Activated CD4-positive, alpha-beta T cell treated with anti-CD3 and anti-CD28 coated beads for 36 hours (primary cell): ENCODE measurements at regions not wholly inside any gene's neighbourhood (a gene's known extent, or its start where the extent isn't known, plus 50 kb on each side); places are given as distances from the start of the nearest gene placed in this dataset.

Source experiments
- ATAC-seq: fragments of 200-7000 bp; cut with Tn5 transposase; one replicate; pipeline ENCODE4 v1.10.0; 2021; ENCODE audit warnings: mild to moderate bottlenecking, moderate library complexity
- CTCF ChIA-PET: fragments of 350-600 bp; sonication (Branson Sonifier 250); formaldehyde crosslinking; loops from one replicate; lab custom pipeline; 2021; ENCODE audit warnings: antibody characterized with exemption; lab: Charles Lee
- POLR2A ChIA-PET: fragments of 350-600 bp; sonication (Branson Sonifier 250); formaldehyde crosslinking; loops from one replicate; lab custom pipeline; 2021; ENCODE audit warnings: antibody characterized with exemption, inconsistent platforms; lab: Charles Lee
- DNase-seq: peaks from one replicate; pipeline ENCODE4 v3.0.0-alpha.2; 2020
- H3K27ac Mint-ChIP-seq: one replicate; pipeline ENCODE4 v1.8.0; 2021; ENCODE audit warnings: mixed read lengths
- H3K27me3 Mint-ChIP-seq: one replicate; pipeline ENCODE4 v1.8.0; 2021; ENCODE audit warnings: mixed read lengths
- H3K36me3 Mint-ChIP-seq: one replicate; pipeline ENCODE4 v1.8.0; 2021; ENCODE audit warnings: low read depth, mixed read lengths
- H3K4me1 Mint-ChIP-seq: one replicate; pipeline ENCODE4 v1.8.0; 2021; ENCODE audit warnings: mixed read lengths
- H3K4me3 Mint-ChIP-seq: one replicate; pipeline ENCODE4 v1.8.0; 2021; ENCODE audit warnings: mild to moderate bottlenecking, moderate library complexity, mixed read lengths
- H3K9me3 Mint-ChIP-seq: one replicate; pipeline ENCODE4 v1.8.0; 2021; ENCODE audit warnings: low read depth, mixed read lengths
- intact Hi-C, 2 experiments: fragments of 100-400 bp; cut with DNase I in 1 of 2; cut with micrococcal nuclease in 1 of 2; formaldehyde crosslinking; loops; one replicate each; pipeline versions ENCODE4 v1.14.2 to v1.15.1; 2022 to 2024; cut with DNase I, micrococcal nuclease

DNA sequence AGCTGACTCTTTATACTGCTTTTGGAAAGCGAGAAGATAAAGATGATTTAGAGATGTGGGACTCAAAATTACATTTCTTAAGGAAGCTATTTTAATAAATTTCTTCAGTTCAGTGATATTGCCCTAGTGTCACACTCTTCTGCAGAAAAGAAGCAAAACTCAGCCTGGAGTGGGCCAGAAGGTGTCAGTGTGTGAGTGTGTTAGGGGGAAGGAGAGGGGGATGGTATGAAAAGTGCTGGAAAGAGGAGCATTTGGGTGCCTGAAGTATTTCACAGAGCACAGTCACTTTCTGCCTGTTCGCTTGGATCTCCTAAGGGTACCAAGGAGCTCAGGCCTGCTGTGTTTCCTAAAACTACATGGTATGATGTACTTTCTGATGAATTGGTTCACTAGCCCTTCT lies 84.5 kb upstream of the FRY start:
- Mint-ChIP-seq H3K27me3 (peaks cover 2% of the 10 kb centered on the region), H3K36me3 (no peaks in the 10 kb centered on the region), H3K4me3 (no peak overlapping the region), H3K4me1 (peaks cover 7% of the 10 kb centered on the region), H3K27ac (no peak overlapping the region), H3K9me3 (no peaks in the 10 kb centered on the region)
- no peak for ATAC-seq
- no peak for DNase-seq
- POLR2A ChIA-PET = no interaction called here
- intact Hi-C loops = no loop called here
- CTCF ChIA-PET = no interaction called here

DNA sequence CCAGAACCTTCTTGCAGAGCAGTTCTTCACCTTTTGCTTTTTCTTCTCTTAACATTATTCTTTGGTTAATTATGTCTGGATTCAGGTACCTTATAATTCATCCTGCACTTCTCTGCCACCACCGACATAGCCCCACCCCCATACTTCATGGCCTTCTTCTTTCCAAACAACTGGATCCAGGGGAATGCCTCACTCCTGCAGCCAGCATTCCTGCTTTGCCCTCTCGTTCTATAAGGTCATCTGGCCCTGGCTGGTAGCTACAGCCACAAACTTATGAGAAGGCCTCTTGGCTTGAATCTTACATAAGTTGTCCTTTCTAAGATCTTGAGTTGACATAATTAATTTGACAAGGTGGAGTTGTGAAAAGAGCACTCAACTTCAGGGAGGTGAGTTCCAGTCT lies 84.1 kb upstream of the FRY start:
- ATAC-seq (no peak), DNase-seq (no peak)
- Mint-ChIP-seq H3K4me1 (peaks cover 7% of the 10 kb centered on the region), H3K9me3 (no peaks in the 10 kb centered on the region), H3K36me3 (no peaks in the 10 kb centered on the region), H3K4me3 (no peak overlapping the region), H3K27ac (no peak overlapping the region), H3K27me3 (peaks cover 2% of the 10 kb centered on the region)
- intact Hi-C loops = no loop called here
- ChIA-PET POLR2A (no interaction called here), CTCF (no interaction called here)

DNA sequence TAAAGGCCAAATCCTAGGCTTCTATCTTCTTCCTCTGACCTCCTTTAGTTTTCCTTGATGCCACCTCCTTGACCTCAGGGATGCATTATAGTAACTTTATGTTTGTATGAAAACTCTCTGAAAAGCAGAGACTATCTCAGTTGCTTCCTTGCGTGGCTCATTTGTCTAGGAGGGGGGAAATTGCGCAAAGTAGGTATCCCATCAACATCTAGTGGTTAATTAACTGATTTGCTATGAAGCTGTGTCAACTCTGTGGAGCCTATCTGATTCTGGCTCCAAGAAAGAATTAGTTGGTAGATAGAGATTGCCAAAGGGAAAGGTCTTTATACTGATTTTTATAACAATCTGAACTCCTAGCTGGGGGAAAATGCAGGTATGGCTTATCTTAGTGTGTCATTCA lies 82.1 kb upstream of the FRY start:
- Mint-ChIP-seq H3K4me1 (peaks cover 7% of the 10 kb centered on the region), H3K4me3 (no peak overlapping the region), H3K27ac (no peak overlapping the region), H3K36me3 (no peaks in the 10 kb centered on the region), H3K9me3 (no peaks in the 10 kb centered on the region), H3K27me3 (peaks cover 2% of the 10 kb centered on the region)
- intact Hi-C loops = no loop called here
- CTCF ChIA-PET = no interaction called here
- ATAC-seq = no peak
- POLR2A ChIA-PET = no interaction called here
- no peak for DNase-seq

DNA sequence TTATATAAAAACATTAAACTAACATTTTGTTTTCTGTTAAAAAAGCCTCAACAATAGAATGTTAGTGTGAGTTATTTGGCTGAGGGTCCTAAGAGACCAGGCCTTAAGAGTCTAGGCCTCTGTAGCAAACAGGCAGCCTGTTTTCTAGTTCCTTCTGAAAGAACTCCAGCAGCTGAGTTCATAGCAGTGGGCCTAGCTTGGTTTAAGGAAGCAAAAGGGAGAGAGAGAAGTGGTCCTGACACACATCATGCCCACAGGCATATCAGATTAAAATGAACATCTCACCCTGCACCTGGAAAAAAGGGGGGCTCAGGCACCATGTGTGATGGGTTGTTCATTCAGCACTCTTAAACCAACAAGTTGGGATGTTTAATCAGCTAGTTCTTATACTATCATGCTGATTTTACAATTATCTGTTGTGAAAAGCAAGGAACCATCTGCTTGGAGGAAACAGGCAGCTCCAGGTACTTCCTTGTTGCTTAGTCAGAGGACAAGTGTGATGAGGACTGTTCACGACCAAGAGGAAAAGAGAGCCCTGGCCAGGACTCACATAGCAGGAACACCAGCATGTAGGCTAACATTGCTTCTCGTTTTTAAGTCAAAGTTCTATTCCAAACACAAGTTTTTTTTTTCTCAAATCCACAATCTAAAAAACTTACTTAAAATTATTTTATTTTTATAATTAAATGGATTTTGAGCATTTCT lies 81.3 kb upstream of the FRY start:
- H3K4me1 Mint-ChIP-seq = peaks cover 7% of the 10 kb centered on the region
- no peaks in the 10 kb centered on the region for H3K27me3 Mint-ChIP-seq
- no peaks in the 10 kb centered on the region for H3K36me3 Mint-ChIP-seq
- CTCF ChIA-PET = interaction anchor here (0.7 kb wide), 1 partner anchor 219 kb away, joined by 3 read pairs; no protein-coding TSS in a partner anchor
- DNase-seq (no peak), ATAC-seq (no peak)
- H3K27ac Mint-ChIP-seq = no peak overlapping the region
- no peak overlapping the region for H3K4me3 Mint-ChIP-seq
- intact Hi-C loops = no loop called here
- no peaks in the 10 kb centered on the region for H3K9me3 Mint-ChIP-seq
- POLR2A ChIA-PET = no interaction called here

DNA sequence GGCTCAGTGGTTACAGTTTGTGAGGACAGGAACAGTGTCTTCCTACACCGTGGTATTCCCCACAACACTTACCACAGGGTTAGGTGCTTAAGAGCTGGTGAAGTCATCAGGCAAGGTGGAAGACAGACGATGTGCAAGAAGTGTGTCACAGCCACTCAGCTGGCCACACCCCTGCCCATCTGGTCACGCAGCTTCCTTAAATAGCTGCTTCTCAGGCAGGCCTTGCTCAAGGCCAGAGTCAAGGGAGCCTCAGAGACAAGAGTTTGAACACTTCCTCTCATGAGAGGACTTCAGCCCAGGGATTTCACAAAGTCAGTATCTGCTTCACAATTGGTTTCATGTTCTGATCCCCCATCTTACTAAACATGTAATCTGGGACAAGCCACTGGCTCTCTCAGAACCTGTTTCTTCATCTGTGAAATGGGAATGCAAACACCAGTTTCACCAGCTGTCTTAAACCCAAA lies 80.3 kb upstream of the FRY start:
- H3K9me3 Mint-ChIP-seq = no peaks in the 10 kb centered on the region
- POLR2A ChIA-PET = no interaction called here
- DNase-seq (peak; percentile 19), ATAC-seq (peak; percentile 72)
- CTCF ChIA-PET = no interaction called here
- no peaks in the 10 kb centered on the region for H3K36me3 Mint-ChIP-seq
- H3K4me1 Mint-ChIP-seq = peaks cover 7% of the 10 kb centered on the region
- no peaks in the 10 kb centered on the region for H3K27me3 Mint-ChIP-seq
- H3K4me3 Mint-ChIP-seq = no peak overlapping the region
- intact Hi-C loops = no loop called here
- H3K27ac Mint-ChIP-seq = no peak overlapping the region

DNA sequence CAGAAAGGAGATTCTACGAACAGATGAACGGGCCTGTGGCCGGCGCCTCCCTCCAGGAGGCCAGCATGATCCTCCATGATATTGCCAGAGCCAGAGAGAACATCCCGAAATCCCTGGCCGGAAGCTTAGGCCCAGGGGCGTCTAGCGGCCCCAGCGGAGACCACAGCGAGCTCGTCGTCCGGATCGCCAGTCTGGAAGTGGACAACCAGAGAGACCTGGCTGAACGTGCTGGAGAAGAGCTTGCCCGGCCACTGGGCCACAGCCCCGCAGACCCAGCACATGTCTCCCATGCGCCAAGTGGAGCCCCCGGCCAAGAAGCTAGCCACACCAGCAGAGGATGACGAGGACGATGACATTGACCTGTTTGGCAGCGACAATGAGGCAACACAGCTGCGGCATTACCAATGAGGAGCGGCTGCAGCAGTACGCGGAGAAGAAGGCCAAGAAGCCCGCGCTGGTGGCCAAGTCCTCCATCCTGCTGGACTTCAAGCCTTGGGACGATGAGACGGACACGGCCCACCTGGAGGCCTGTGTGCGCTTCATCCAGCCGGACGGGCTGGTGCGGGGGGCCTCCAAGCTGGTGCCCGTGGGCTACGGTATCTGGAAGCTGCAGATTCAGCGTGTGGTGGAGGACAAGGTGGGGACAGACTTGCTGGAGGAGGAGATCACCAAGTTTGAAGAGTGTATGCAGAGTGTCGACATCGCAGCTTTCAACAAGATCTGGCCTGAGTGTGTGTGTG lies 78.8 kb upstream of the FRY start:
- DNase-seq (no peak), ATAC-seq (no peak)
- Mint-ChIP-seq H3K27ac (no peak overlapping the region), H3K36me3 (no peaks in the 10 kb centered on the region), H3K4me3 (no peak overlapping the region), H3K9me3 (no peaks in the 10 kb centered on the region), H3K4me1 (peaks cover 7% of the 10 kb centered on the region), H3K27me3 (no peaks in the 10 kb centered on the region)
- ChIA-PET CTCF (interaction anchor here (0.6 kb wide), 1 partner anchor 51 kb away, joined by 4 read pairs; no protein-coding TSS in a partner anchor), POLR2A (no interaction called here)
- intact Hi-C loops = no loop called here

DNA sequence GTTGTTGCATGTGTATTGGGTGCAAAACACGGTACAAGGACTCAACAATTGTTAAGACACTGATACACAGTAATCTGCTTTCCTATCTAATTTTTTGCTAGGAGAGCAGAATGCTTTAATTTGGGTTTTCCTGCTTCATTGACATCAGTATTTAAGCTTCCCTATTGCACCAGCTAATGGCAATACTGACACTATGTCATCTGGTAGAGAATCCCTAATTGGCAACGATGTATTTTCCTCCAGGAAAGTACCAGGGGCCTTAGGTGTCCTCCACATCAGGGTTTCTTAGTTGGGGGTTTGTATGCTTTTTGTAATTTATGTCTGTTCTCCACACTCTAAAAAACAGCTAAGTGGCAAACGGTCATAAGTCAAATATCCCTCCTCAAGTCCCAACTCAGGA lies 76.5 kb upstream of the FRY start:
- Mint-ChIP-seq H3K27me3 (no peaks in the 10 kb centered on the region), H3K9me3 (no peaks in the 10 kb centered on the region), H3K36me3 (no peaks in the 10 kb centered on the region), H3K4me3 (no peak overlapping the region), H3K27ac (no peak overlapping the region), H3K4me1 (peaks cover 7% of the 10 kb centered on the region)
- intact Hi-C loops = no loop called here
- ChIA-PET CTCF (interaction anchor here (2.0 kb wide), 1 partner anchor 18 kb away, joined by 5 read pairs; no protein-coding TSS in a partner anchor), POLR2A (no interaction called here)
- DNase-seq (no peak), ATAC-seq (no peak)

DNA sequence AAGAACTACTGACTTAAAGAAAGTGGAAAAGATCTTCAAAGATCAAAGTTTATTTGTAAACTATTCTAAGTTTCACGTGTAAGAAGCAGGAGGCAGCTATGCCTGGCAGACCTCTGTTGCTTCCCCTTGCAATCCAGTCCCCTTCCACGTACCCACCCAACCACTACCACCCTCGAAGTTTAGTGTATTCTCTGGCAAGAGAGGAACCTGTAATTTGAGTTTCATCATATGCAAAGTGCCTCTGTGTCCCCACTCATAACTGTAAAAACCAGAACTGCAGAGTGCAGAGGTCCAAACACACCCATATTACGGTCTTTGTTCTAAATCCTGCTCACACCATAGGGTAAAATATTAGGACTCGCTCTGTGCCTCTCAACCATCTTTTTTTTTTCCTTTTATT lies 75.8 kb upstream of the FRY start:
- H3K9me3 Mint-ChIP-seq = no peaks in the 10 kb centered on the region
- ChIA-PET POLR2A (no interaction called here), CTCF (no interaction called here)

DNA sequence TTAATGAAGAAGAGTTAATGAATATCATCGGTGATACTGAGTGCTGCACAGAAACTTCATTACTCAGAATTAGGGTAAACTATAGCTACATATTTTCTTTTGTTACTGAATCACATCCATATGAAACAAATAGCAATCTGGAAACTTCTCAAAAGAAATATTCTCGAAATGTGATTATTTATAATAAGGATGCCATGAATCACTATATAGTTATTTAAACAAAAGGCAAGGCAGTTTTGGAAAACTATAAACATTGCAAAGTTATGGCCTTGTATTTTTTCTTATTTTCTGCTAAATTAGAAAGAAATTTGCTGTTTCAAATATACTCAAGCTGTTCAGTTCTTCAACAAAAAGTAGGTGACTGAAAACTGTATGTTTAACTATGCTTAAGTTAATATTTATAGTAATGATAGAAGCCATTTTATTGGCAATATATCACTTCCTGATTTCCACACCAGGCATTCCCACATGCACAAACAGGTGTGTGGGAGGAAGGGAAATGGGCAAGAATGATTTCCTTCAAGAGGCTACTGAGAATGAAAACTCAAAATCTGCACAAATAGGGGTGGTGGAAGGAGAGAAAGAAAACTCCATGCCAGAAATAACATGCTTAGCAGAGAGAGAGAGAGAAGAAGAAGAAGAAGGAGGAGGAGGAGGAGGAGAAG lies 74.5 kb upstream of the FRY start:
- intact Hi-C loops = no loop called here
- CTCF ChIA-PET = interaction anchor here (0.6 to 1.2 kb wide), 2 partner anchors 68 to 289 kb away, joined by 3 read pairs; no protein-coding TSS in a partner anchor

More for the DNA sequence above, 75.8 kb upstream of the FRY start:
- ATAC-seq = no peak
- no peaks in the 10 kb centered on the region for H3K36me3 Mint-ChIP-seq
- no peak overlapping the region for H3K27ac Mint-ChIP-seq
- H3K4me3 Mint-ChIP-seq = no peak overlapping the region
- intact Hi-C loops = no loop called here
- DNase-seq = no peak
- H3K4me1 Mint-ChIP-seq = peaks cover 7% of the 10 kb centered on the region
- H3K27me3 Mint-ChIP-seq = no peaks in the 10 kb centered on the region

DNA sequence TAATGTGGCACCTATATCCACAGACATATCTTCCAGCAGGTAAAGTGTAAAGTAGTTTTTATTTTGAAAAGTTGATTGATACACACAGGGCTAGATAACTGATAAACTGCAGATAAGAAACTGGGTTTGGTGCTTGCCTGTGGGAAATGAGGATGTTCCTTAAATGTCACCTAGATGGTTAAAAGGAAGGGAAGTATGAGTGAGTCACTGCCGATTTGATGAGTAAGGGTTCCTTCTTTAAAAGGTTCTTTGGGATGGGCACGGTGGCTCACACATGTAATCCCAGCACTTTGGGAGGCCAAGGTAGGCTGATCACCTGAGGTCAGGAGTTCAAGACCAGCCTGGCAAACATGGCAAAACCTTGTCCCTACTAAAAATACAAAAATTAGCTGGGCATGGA lies 73.8 kb upstream of the FRY start:
- no peaks in the 10 kb centered on the region for H3K36me3 Mint-ChIP-seq
- CTCF ChIA-PET = no interaction called here
- H3K9me3 Mint-ChIP-seq = no peaks in the 10 kb centered on the region
- intact Hi-C loops = no loop called here
- ATAC-seq = no peak
- DNase-seq = no peak
- no peaks in the 10 kb centered on the region for H3K4me1 Mint-ChIP-seq
- POLR2A ChIA-PET = no interaction called here
- no peak overlapping the region for H3K4me3 Mint-ChIP-seq
- no peaks in the 10 kb centered on the region for H3K27me3 Mint-ChIP-seq
- no peak overlapping the region for H3K27ac Mint-ChIP-seq

More for the DNA sequence above, 74.5 kb upstream of the FRY start:
- H3K36me3 Mint-ChIP-seq = no peaks in the 10 kb centered on the region
- POLR2A ChIA-PET = no interaction called here
- H3K4me1 Mint-ChIP-seq = no peaks in the 10 kb centered on the region
- no peak overlapping the region for H3K27ac Mint-ChIP-seq
- no peaks in the 10 kb centered on the region for H3K9me3 Mint-ChIP-seq
- ATAC-seq (no peak), DNase-seq (no peak)
- no peaks in the 10 kb centered on the region for H3K27me3 Mint-ChIP-seq
- H3K4me3 Mint-ChIP-seq = no peak overlapping the region

DNA sequence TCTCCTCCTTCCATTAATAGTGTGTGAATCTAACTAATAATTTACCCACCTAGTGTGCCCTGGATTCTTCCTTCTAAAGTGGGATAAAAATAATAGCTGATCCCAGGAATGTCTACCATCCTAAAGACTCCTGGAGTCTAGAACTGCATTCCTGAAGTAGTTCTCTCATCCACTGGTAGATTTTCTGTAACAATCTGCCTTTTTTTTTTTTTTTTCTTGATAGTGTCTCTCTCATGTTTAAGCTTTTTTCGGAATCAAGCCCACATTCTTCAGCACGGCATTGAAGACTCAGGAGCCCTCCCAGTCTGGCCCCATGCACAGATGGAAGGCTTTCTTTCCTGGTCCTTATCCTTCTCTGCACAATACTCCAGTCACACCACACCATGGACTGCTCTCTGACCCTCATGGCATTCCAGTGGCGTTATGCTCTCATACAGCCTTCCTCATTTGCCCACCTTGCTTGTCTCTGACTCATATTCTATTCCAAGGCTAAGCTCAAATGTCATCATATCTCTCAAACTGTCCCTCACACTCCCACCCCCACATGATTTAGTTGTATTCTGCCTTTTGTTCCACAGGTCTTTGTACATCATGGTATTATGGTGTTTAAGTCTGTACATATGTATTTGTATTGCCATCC lies 68.7 kb upstream of the FRY start:
- intact Hi-C loops = no loop called here
- ChIA-PET CTCF (no interaction called here), POLR2A (no interaction called here)
- no peak overlapping the region for H3K4me3 Mint-ChIP-seq
- H3K4me1 Mint-ChIP-seq = peaks cover 3% of the 10 kb centered on the region
- DNase-seq (no peak), ATAC-seq (no peak)
- H3K36me3 Mint-ChIP-seq = peaks cover 2% of the 10 kb centered on the region
- peaks cover 8% of the 10 kb centered on the region for H3K9me3 Mint-ChIP-seq
- H3K27ac Mint-ChIP-seq = no peak overlapping the region
- H3K27me3 Mint-ChIP-seq = peaks cover 7% of the 10 kb centered on the region
